ENCODE measurements at regions not wholly inside any gene's neighbourhood (a gene's known extent, or its start where the extent isn't known, plus 50 kb on each side); places are given as distances from the start of the nearest gene placed in this dataset.

DNA sequence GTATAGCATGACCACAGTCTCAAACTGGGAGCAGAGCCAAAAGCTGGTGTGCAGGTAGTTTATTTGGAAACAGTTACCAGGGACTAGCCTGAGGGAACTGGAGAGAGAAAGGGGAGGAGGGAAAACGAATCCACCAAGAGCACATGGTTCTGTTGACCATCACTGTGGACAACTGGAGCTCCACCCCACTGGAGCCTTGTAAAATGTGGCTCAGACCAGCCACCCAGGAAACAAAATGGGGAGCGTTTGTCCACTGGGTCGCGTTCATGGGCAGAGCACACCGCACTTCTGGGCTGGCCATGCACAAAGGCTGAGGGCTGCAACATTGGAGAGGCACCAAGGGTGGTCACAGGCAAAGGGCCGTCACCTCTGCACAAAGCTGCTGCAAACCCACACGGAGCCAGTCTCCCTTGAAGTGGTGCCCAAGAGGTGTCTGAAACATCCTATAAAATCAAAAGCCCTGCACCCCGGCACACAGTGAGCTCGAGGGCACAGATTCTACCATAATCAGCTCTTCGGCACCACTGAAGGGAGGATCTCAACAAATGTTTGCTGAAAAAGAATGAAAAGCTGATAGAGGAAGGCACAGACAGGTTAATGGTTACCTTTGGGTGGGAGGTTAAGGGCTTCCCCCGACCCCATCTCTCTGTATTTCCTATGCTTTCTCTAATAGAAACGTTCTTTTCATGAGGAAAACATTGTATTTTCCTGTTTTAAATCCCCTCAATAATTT, 192.9 kb downstream of the INHBB start:
- H3K4me2 ChIP-seq (ENCODE audit: low read length), result no peak overlapping the region

DNA sequence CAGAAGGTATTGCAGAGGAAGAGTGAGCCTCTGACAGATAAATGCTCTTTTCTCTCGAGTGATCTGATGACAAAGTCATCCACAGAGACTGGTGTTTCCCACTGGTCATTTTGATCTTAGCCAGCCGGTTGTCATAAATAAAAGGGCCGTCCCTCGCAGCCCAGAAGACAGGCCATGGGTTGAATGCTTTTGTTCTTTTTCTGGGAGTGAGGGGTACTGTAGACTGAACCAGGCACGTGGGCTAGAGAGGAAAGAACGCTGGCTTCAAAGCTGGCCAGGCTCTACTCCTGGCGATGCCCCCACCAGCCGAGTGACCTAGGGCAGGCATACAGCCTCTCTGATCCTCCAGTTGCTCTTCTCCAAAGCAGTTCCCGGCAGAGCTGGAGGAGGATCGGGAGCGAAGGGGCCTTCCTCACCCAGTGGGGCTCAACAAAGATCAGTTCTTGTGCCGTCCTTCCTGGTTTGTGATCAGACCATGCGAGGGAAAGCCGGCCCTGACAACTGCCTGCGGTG, 193.5 kb downstream of the INHBB start:
- TF ChIP-seq, protein P1, sequence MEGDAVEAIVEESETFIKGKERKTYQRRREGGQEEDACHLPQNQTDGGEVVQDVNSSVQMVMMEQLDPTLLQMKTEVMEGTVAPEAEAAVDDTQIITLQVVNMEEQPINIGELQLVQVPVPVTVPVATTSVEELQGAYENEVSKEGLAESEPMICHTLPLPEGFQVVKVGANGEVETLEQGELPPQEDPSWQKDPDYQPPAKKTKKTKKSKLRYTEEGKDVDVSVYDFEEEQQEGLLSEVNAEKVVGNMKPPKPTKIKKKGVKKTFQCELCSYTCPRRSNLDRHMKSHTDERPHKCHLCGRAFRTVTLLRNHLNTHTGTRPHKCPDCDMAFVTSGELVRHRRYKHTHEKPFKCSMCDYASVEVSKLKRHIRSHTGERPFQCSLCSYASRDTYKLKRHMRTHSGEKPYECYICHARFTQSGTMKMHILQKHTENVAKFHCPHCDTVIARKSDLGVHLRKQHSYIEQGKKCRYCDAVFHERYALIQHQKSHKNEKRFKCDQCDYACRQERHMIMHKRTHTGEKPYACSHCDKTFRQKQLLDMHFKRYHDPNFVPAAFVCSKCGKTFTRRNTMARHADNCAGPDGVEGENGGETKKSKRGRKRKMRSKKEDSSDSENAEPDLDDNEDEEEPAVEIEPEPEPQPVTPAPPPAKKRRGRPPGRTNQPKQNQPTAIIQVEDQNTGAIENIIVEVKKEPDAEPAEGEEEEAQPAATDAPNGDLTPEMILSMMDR (IDR thresholded peaks at IDR 0.05; ENCODE audit: low read length), result no peak
- TF ChIP-seq EZH2 (IDR thresholded peaks at IDR 0.05; ENCODE audit: borderline replicate concordance, low read length), result no peak
- peaks cover 3% of the 10 kb centered on the region; the same call in 1 of the 2 replicates for H3K27me3 ChIP-seq (ENCODE audit: insufficient read depth, low read length)
- H3K79me2 ChIP-seq (ENCODE audit: insufficient read depth, low read length), result no peaks in the 10 kb centered on the region
- no peak overlapping the region for H3K27ac ChIP-seq (ENCODE audit: low read depth, low read length, poor library complexity, severe bottlenecking)
- H4K20me1 ChIP-seq (ENCODE audit: insufficient read depth, low read length), result no peaks in the 10 kb centered on the region
- H3K9me2 ChIP-seq (ENCODE audit: low read depth, low read length), result no peaks in the 10 kb centered on the region
- H3K4me1 ChIP-seq (ENCODE audit: insufficient read depth, low read length, severe bottlenecking), result no peaks in the 10 kb centered on the region
- H3K4me2 ChIP-seq (ENCODE audit: low read length), result no peak overlapping the region
- H3K36me3 ChIP-seq (ENCODE audit: insufficient read depth, low read length), result no peaks in the 10 kb centered on the region
- no peak overlapping the region for H3K4me3 ChIP-seq (ENCODE audit: low read depth, low read length, poor library complexity, severe bottlenecking)
- no peaks in the 10 kb centered on the region for H3K9me3 ChIP-seq (ENCODE audit: low read length)
- H3K9ac ChIP-seq (ENCODE audit: low read length), result no peak overlapping the region
- no peaks in the 10 kb centered on the region for H3F3A ChIP-seq (ENCODE audit: insufficient read depth, low read length)
- H2AFZ ChIP-seq (ENCODE audit: low read length), result no peak overlapping the region

More for the DNA sequence above, 192.9 kb downstream of the INHBB start:
- no peaks in the 10 kb centered on the region for H3K79me2 ChIP-seq (ENCODE audit: insufficient read depth, low read length)
- no peaks in the 10 kb centered on the region for H4K20me1 ChIP-seq (ENCODE audit: insufficient read depth, low read length)
- no peak overlapping the region for H3K27ac ChIP-seq (ENCODE audit: low read depth, low read length, poor library complexity, severe bottlenecking)
- TF ChIP-seq, protein P1 (IDR thresholded peaks at IDR 0.05; ENCODE audit: low read length), result no peak
- TF ChIP-seq EZH2 (IDR thresholded peaks at IDR 0.05; ENCODE audit: borderline replicate concordance, low read length), result no peak
- H3K4me1 ChIP-seq (ENCODE audit: insufficient read depth, low read length, severe bottlenecking), result no peaks in the 10 kb centered on the region
- peaks cover 3% of the 10 kb centered on the region; the same call in 1 of the 2 replicates for H3K27me3 ChIP-seq (ENCODE audit: insufficient read depth, low read length)
- H3K9me2 ChIP-seq (ENCODE audit: low read depth, low read length), result no peaks in the 10 kb centered on the region
- no peak overlapping the region for H3K4me3 ChIP-seq (ENCODE audit: low read depth, low read length, poor library complexity, severe bottlenecking)
- no peaks in the 10 kb centered on the region for H3K9me3 ChIP-seq (ENCODE audit: low read length)
- H2AFZ ChIP-seq (ENCODE audit: low read length), result no peak overlapping the region
- H3K9ac ChIP-seq (ENCODE audit: low read length), result no peak overlapping the region
- no peaks in the 10 kb centered on the region for H3K36me3 ChIP-seq (ENCODE audit: insufficient read depth, low read length)
- no peaks in the 10 kb centered on the region for H3F3A ChIP-seq (ENCODE audit: insufficient read depth, low read length)

DNA sequence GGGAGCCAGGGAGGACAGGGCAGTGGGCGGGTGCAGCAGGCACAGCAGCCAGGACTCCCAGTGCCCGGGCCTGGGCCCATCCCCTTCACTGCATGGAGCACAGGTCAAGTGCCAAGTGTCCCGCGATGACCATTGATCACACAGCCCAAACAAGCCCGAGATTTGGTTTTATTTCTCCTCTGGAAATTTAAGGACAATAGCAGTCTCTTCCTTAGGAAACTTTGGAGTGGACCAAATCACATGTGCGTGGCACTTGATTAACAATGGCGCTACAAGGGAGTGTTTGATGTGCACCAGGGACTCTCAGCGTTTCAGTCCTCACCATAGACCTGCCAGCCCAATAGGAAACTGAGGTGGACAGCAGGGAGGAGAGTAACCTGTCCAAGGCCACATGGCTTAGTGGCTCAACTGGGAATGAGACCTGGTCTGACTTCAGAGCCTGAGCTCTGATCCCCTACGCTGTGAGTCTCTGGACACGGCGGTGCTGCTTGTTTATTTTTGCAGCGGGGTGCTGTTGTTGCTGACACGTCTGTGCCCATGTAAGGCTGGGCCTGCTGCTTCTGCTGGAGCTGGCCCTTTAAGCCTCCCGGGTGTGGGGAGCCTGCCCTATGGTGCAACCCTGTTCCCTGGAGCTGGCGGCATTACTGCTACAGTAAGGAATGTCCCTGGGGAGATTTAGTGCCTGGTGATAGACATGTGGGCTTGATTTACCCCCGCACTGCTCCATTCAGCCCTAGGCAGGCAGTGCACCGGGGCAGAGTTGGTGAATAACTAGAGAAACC, 194.2 kb downstream of the INHBB start:
- no peaks in the 10 kb centered on the region for H3F3A ChIP-seq (ENCODE audit: insufficient read depth, low read length)
- no peak overlapping the region for H3K27ac ChIP-seq (ENCODE audit: low read depth, low read length, poor library complexity, severe bottlenecking)
- no peaks in the 10 kb centered on the region for H3K4me1 ChIP-seq (ENCODE audit: insufficient read depth, low read length, severe bottlenecking)
- no peaks in the 10 kb centered on the region for H3K36me3 ChIP-seq (ENCODE audit: insufficient read depth, low read length)
- H3K9me3 ChIP-seq (ENCODE audit: low read length), result no peaks in the 10 kb centered on the region
- H2AFZ ChIP-seq (ENCODE audit: low read length), result no peak overlapping the region
- H3K27me3 ChIP-seq (ENCODE audit: insufficient read depth, low read length), result peaks cover 3% of the 10 kb centered on the region; the same call in 1 of the 2 replicates
- no peak for TF ChIP-seq EZH2 (IDR thresholded peaks at IDR 0.05; ENCODE audit: borderline replicate concordance, low read length)
- TF ChIP-seq, protein P1 (IDR thresholded peaks at IDR 0.05; ENCODE audit: low read length), result no peak
- H4K20me1 ChIP-seq (ENCODE audit: insufficient read depth, low read length), result no peaks in the 10 kb centered on the region
- H3K9ac ChIP-seq (ENCODE audit: low read length), result no peak overlapping the region
- H3K4me2 ChIP-seq (ENCODE audit: low read length), result no peak overlapping the region
- no peaks in the 10 kb centered on the region for H3K9me2 ChIP-seq (ENCODE audit: low read depth, low read length)
- no peak overlapping the region for H3K4me3 ChIP-seq (ENCODE audit: low read depth, low read length, poor library complexity, severe bottlenecking)
- no peaks in the 10 kb centered on the region for H3K79me2 ChIP-seq (ENCODE audit: insufficient read depth, low read length)

All from OCI-LY1 (cell line).